OCI-LY1 (cell line): ENCODE measurements at regions not wholly inside any gene's neighbourhood (a gene's known extent, or its start where the extent isn't known, plus 50 kb on each side); places are given as distances from the start of the nearest gene placed in this dataset.

ENCODE experiments used
- H2AFZ ChIP-seq: fragments of 200-600 bp; sonication (generic), shearing (Covaris generic); 2 replicates; pipeline ENCODE4 v1.6.0; 2014; ENCODE audit warnings: antibody characterized with exemption, mild to moderate bottlenecking, low read length
- H3F3A ChIP-seq: fragments of 200-600 bp; sonication (generic), shearing (Covaris generic); 2 replicates; pipeline ENCODE4 v1.6.0; 2014; ENCODE audit warnings: mild to moderate bottlenecking, antibody characterized with exemption, low read length, moderate library complexity; ENCODE audit not compliant: insufficient read depth
- H3K27ac ChIP-seq: fragments of 200-600 bp; sonication (generic); 2 replicates; pipeline ENCODE4 v1.5.1; 2014; ENCODE audit warnings: low read length, mixed run types, mild to moderate bottlenecking, low read depth; ENCODE audit not compliant: poor library complexity, severe bottlenecking
- H3K27me3 ChIP-seq: fragments of 200-600 bp; sonication (generic); 2 replicates; pipeline ENCODE4 v1.6.0; 2014; ENCODE audit warnings: antibody characterized with exemption, mild to moderate bottlenecking, low read length, moderate library complexity; ENCODE audit not compliant: insufficient read depth
- H3K36me3 ChIP-seq: fragments of 200-600 bp; sonication (generic); 2 replicates; pipeline ENCODE4 v1.6.1; 2014; ENCODE audit warnings: mild to moderate bottlenecking, antibody characterized with exemption, low read length, moderate library complexity, mixed read lengths; ENCODE audit not compliant: insufficient read depth
- H3K4me1 ChIP-seq: fragments of 200-600 bp; sonication (generic); 2 replicates; pipeline ENCODE4 v1.5.1; 2014; ENCODE audit warnings: mild to moderate bottlenecking, low read length, moderate library complexity; ENCODE audit not compliant: insufficient read depth, severe bottlenecking
- H3K4me2 ChIP-seq: fragments of 200-600 bp; sonication (generic), shearing (Covaris generic); 2 replicates; pipeline ENCODE4 v1.6.1; 2014; ENCODE audit warnings: low read length
- H3K4me3 ChIP-seq: fragments of 200-600 bp; sonication (generic); 2 replicates; pipeline ENCODE4 v1.5.1; 2014; ENCODE audit warnings: low read length, low read depth, mild to moderate bottlenecking, mixed read lengths; ENCODE audit not compliant: poor library complexity, severe bottlenecking
- H3K79me2 ChIP-seq: fragments of 200-600 bp; shearing (Covaris generic); 2 replicates; pipeline ENCODE4 v1.6.1; 2016; ENCODE audit warnings: mixed run types, low read length, mixed read lengths; ENCODE audit not compliant: insufficient read depth
- H3K9ac ChIP-seq: fragments of 200-600 bp; sonication (generic), shearing (Covaris generic); 2 replicates; pipeline ENCODE4 v1.6.1; 2014; ENCODE audit warnings: mild to moderate bottlenecking, low read length, mixed read lengths
- H3K9me2 ChIP-seq: fragments of 200-600 bp; sonication (generic), shearing (Covaris generic); 2 replicates; pipeline ENCODE4 v1.6.1; 2014; ENCODE audit warnings: low read depth, mild to moderate bottlenecking, low read length, mixed read lengths
- H3K9me3 ChIP-seq: fragments of 200-600 bp; shearing (Covaris generic); 2 replicates; pipeline ENCODE4 v1.6.1; 2014; ENCODE audit warnings: low read length, mixed read lengths
- H4K20me1 ChIP-seq: fragments of 200-600 bp; sonication (generic), shearing (Covaris generic); 2 replicates; pipeline ENCODE4 v1.6.0; 2016; ENCODE audit warnings: mild to moderate bottlenecking, low read length; ENCODE audit not compliant: insufficient read depth
- CTCF ChIP-seq: fragments of 200-600 bp; sonication (generic), shearing (Covaris generic); IDR thresholded peaks from 2 replicates; pipeline ENCODE4 v1.5.1; 2017; ENCODE audit warnings: mild to moderate bottlenecking, antibody characterized with exemption, low read length, moderate library complexity, mixed read lengths
- EZH2 ChIP-seq: fragments of 200-600 bp; sonication (generic), shearing (Covaris generic); IDR thresholded peaks from 2 replicates; pipeline ENCODE4 v1.8.0; 2017; ENCODE audit warnings: borderline replicate concordance, mixed run types, mild to moderate bottlenecking, antibody characterized with exemption, low read length, moderate library complexity, mixed read lengths

GRCh38 chr3:152540120-152540519, 271.4 kb downstream of the MBNL1 start:
- Histone ChIP-seq H3F3A (no peaks in the 10 kb centered on the region), H2AFZ (no peak overlapping the region), H4K20me1 (no peaks in the 10 kb centered on the region), H3K4me1 (no peaks in the 10 kb centered on the region), H3K36me3 (no peaks in the 10 kb centered on the region), H3K9me2 (no peaks in the 10 kb centered on the region), H3K27me3 (no peaks in the 10 kb centered on the region), H3K27ac (no peak overlapping the region), H3K4me2 (no peak overlapping the region), H3K9ac (no peak overlapping the region), H3K4me3 (no peak overlapping the region), H3K9me3 (no peaks in the 10 kb centered on the region), H3K79me2 (no peaks in the 10 kb centered on the region)
- TF ChIP-seq EZH2 (no peak), CTCF (no peak)

- H3K4me1 ChIP-seq, result no peaks in the 10 kb centered on the region
- H3F3A ChIP-seq, result no peaks in the 10 kb centered on the region
- TF ChIP-seq CTCF (no peak), EZH2 (no peak)
- no peak overlapping the region for H3K27ac ChIP-seq
- no peaks in the 10 kb centered on the region for H3K27me3 ChIP-seq
- no peaks in the 10 kb centered on the region for H4K20me1 ChIP-seq
- H3K9me2 ChIP-seq, result no peaks in the 10 kb centered on the region; the same call in 1 of the 2 replicates
- H3K4me3 ChIP-seq, result no peak overlapping the region
- no peaks in the 10 kb centered on the region for H3K79me2 ChIP-seq
- no peak overlapping the region for H3K4me2 ChIP-seq
- no peaks in the 10 kb centered on the region for H3K36me3 ChIP-seq
- H2AFZ ChIP-seq, result no peak overlapping the region
- H3K9me3 ChIP-seq, result no peaks in the 10 kb centered on the region
- no peak overlapping the region for H3K9ac ChIP-seq
Observed at GRCh38 chr3:152547153-152547552, 278.4 kb downstream of the MBNL1 start.

- no peak overlapping the region for H3K4me2 ChIP-seq
- no peaks in the 10 kb centered on the region for H3F3A ChIP-seq
- H3K9me3 ChIP-seq, result no peaks in the 10 kb centered on the region
- no peak overlapping the region for H3K27ac ChIP-seq
- no peak overlapping the region for H2AFZ ChIP-seq
- TF ChIP-seq EZH2 (no peak), CTCF (no peak)
- no peak overlapping the region for H3K4me3 ChIP-seq
- H3K27me3 ChIP-seq, result no peaks in the 10 kb centered on the region
- no peaks in the 10 kb centered on the region; the same call in 1 of the 2 replicates for H3K9me2 ChIP-seq
- no peaks in the 10 kb centered on the region for H3K4me1 ChIP-seq
- no peaks in the 10 kb centered on the region for H4K20me1 ChIP-seq
- no peaks in the 10 kb centered on the region for H3K79me2 ChIP-seq
- no peaks in the 10 kb centered on the region for H3K36me3 ChIP-seq
- no peak overlapping the region for H3K9ac ChIP-seq
Observed at GRCh38 chr3:152549263-152549662, 280.5 kb downstream of the MBNL1 start.
